ENCODE measurements at regions not wholly inside any gene's neighbourhood (a gene's known extent, or its start where the extent isn't known, plus 50 kb on each side); places are given as distances from the start of the nearest gene placed in this dataset.

DNA sequence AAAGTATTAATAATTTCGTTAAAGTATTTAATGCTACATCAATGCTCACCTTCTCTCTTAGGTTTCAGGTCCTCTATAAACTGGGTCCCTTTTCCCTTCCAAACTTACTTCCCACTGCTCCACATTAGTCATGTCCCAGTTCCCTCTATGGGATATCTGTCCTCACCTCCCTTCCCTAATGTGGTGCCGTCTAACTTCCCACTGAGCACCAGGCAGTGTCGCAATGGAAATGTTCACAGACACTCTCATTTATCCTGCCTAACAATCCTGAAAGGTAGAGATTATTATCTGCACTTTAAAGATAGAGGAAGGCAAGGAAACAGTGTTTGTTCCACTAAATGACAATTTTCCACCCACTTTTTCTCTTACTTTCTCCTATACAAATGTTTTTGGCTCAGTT lies 329.7 kb downstream of the CWC27 start:
- TF ChIP-seq, protein P1, sequence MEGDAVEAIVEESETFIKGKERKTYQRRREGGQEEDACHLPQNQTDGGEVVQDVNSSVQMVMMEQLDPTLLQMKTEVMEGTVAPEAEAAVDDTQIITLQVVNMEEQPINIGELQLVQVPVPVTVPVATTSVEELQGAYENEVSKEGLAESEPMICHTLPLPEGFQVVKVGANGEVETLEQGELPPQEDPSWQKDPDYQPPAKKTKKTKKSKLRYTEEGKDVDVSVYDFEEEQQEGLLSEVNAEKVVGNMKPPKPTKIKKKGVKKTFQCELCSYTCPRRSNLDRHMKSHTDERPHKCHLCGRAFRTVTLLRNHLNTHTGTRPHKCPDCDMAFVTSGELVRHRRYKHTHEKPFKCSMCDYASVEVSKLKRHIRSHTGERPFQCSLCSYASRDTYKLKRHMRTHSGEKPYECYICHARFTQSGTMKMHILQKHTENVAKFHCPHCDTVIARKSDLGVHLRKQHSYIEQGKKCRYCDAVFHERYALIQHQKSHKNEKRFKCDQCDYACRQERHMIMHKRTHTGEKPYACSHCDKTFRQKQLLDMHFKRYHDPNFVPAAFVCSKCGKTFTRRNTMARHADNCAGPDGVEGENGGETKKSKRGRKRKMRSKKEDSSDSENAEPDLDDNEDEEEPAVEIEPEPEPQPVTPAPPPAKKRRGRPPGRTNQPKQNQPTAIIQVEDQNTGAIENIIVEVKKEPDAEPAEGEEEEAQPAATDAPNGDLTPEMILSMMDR (IDR thresholded peaks at IDR 0.05), result no peak
- ATAC-seq (ENCODE audit: low FRiP score), result no peak

More for the DNA sequence above, 329.7 kb downstream of the CWC27 start:
- DNase-seq (ENCODE audit: low spot score), result no peak
